K562 (cell line): ENCODE measurements at regions not wholly inside any gene's neighbourhood (a gene's known extent, or its start where the extent isn't known, plus 50 kb on each side); places are given as distances from the start of the nearest gene placed in this dataset.

Experiments used
- ATAC-seq: fragments of 200-7000 bp; cut with Tn5 transposase; 3 replicates; pipeline ENCODE4 v1.9.1; 2020; ENCODE audit warnings: moderate library complexity
- BruUV-seq: library from RNA; stranded (reverse); fragments of 400-500 nt; replicated peaks from 2 replicates; lab custom pipeline; 2021; lab: Mats Ljungman, UMichigan
- CTCF ChIA-PET: fragments of 300-600 bp; formaldehyde crosslinking; extraction: SDS; loops from one replicate; lab custom pipeline; 2021; ENCODE audit warnings: low intra/inter-chr PET ratio; lab: Yijun Ruan, JAX
- POLR2A ChIA-PET: fragments of 300-600, 350-650 bp; sonication (Branson Sonifier 250); formaldehyde crosslinking; extraction: SDS; loops from one replicate; lab custom pipeline; 2021; ENCODE audit warnings: antibody characterized with exemption, inconsistent platforms; lab: Yijun Ruan, JAX
- DNase-seq, 4 experiments: peaks; one replicate each; pipeline versions ENCODE4 v3.0.0 to v3.0.0-alpha.2; 2011 to 2018; ENCODE audit warnings: low spot score in 3 of 4, mixed read lengths in 3 of 4; ENCODE audit errors: extremely low read depth in 1 of 4
- FAIRE-seq: peaks from 2 replicates; lab custom pipeline; 2011; peaks lifted over from hg19 to GRCh38; lab: Jason Lieb, UNC
- H2AFZ ChIP-seq: 2 replicates; pipeline ENCODE4 v1.6.0; 2011; ENCODE audit warnings: low read depth, low read length, control low read depth, inconsistent platforms
- H3K27ac ChIP-seq: fragments of 200-600 bp; 3 replicates; pipeline ENCODE4 v1.8.0; 2011; ENCODE audit warnings: low read depth, mild to moderate bottlenecking, control low read depth, inconsistent platforms, low read length, moderate library complexity, mixed read lengths; ENCODE audit errors: extremely low read depth
- H3K27me3 ChIP-seq, 2 experiments: fragments of 300-600 bp in 1 of 2; 2 replicates in 1 of 2; 3 replicates in 1 of 2; pipeline versions ENCODE4 v1.6.0 to v1.8.0; 2011; ENCODE audit warnings: inconsistent platforms in 2 of 2, low read length in 2 of 2, mild to moderate bottlenecking in 1 of 2, mixed read lengths in 1 of 2, moderate library complexity in 1 of 2; ENCODE audit not compliant: control insufficient read depth in 2 of 2, insufficient read depth in 2 of 2
- H3K36me3 ChIP-seq: fragments of 300-600 bp; 3 replicates; pipeline ENCODE4 v1.8.0; 2011; ENCODE audit warnings: mild to moderate bottlenecking, low read length, inconsistent platforms; ENCODE audit not compliant: control insufficient read depth, insufficient read depth
- H3K4me1 ChIP-seq, 2 experiments: fragments of 200-600 bp in 1 of 2; replicated peaks in 1 of 2; 2 replicates in 1 of 2; 3 replicates in 1 of 2; pipeline versions ENCODE4 v1.5.1 to v1.8.0; 2011; ENCODE audit warnings: inconsistent platforms in 2 of 2, low read length in 2 of 2, mild to moderate bottlenecking in 1 of 2, mixed read lengths in 1 of 2, moderate library complexity in 1 of 2; ENCODE audit not compliant: control insufficient read depth in 2 of 2, insufficient read depth in 2 of 2
- H3K4me2 ChIP-seq: 2 replicates; pipeline ENCODE4 v1.6.1; 2011; ENCODE audit warnings: low read length, control low read depth, inconsistent platforms, mixed read lengths; ENCODE audit not compliant: insufficient read depth
- H3K4me3 ChIP-seq: fragments of 200-600 bp; sonication (generic), shearing (Covaris generic); 2 replicates; pipeline ENCODE4 v1.5.1; 2016; ENCODE audit warnings: control low read depth, inconsistent platforms
- H3K79me2 ChIP-seq: fragments of 200-600 bp; 3 replicates; pipeline ENCODE4 v1.8.0; 2011; ENCODE audit warnings: low read length, inconsistent platforms; ENCODE audit not compliant: control insufficient read depth, insufficient read depth
- H3K9ac ChIP-seq, 2 experiments: 2 replicates each; pipeline versions ENCODE4 v1.6.0 to v1.6.1; 2011; ENCODE audit warnings: low read depth in 2 of 2, low read length in 2 of 2, control low read depth in 1 of 2, inconsistent platforms in 1 of 2, mild to moderate bottlenecking in 1 of 2, mixed read lengths in 1 of 2; ENCODE audit not compliant: insufficient read depth in 1 of 2
- H3K9me1 ChIP-seq: one replicate; pipeline ENCODE4 v1.6.0; 2011; ENCODE audit warnings: inconsistent platforms, mild to moderate bottlenecking, low read length, moderate library complexity; ENCODE audit not compliant: control insufficient read depth, insufficient read depth
- H3K9me3 ChIP-seq: replicated peaks from 2 replicates; pipeline ENCODE4 v1.5.1; 2011; ENCODE audit warnings: low read depth, low read length, inconsistent platforms; ENCODE audit not compliant: control insufficient read depth, insufficient read depth
- H4K20me1 ChIP-seq: replicated peaks from 2 replicates; pipeline ENCODE4 v1.6.1; 2011; ENCODE audit warnings: low read length, inconsistent platforms, mixed read lengths; ENCODE audit not compliant: control insufficient read depth, insufficient read depth
- ESRRB ChIP-seq: fragments of 250-450 bp; sonication (Bioruptor Pico); IDR thresholded peaks from 2 replicates; pipeline ENCODE4 v1.5.0; 2020; ENCODE audit warnings: mild to moderate bottlenecking, moderate library complexity, borderline replicate concordance
- HDAC1 ChIP-seq, 2 experiments: fragments of 450-650 bp; IDR thresholded peaks; 2 replicates each; pipeline ENCODE4 v1.6.1; 2016 to 2017; ENCODE audit warnings: inconsistent platforms in 1 of 2, mild to moderate bottlenecking in 1 of 2, moderate library complexity in 1 of 2
- MBD2 ChIP-seq: sonication (generic); IDR thresholded peaks from 2 replicates; pipeline ENCODE4 v1.6.1; 2016; ENCODE audit warnings: low read depth, borderline replicate concordance
- NFATC3 ChIP-seq: fragments of 450-650 bp; IDR thresholded peaks from 2 replicates; pipeline ENCODE4 v1.6.1; 2017; ENCODE audit warnings: mild to moderate bottlenecking
- NR2F6 ChIP-seq: fragments of 450-650 bp; formaldehyde crosslinking; IDR thresholded peaks from 2 replicates; pipeline ENCODE4 v1.4.0; 2020; ENCODE audit warnings: mild to moderate bottlenecking
- NRF1 ChIP-seq, 2 experiments: fragments of 450-650 bp; IDR thresholded peaks in 1 of 2; conservative IDR thresholded peaks in 1 of 2; 2 replicates each; pipeline ENCODE4 v1.6.1; 2014; ENCODE audit warnings: mild to moderate bottlenecking in 2 of 2
- POLR2B ChIP-seq: fragments of 450-650 bp; IDR thresholded peaks from 2 replicates; pipeline ENCODE4 v1.6.1; 2018; ENCODE audit warnings: low read depth; ENCODE audit not compliant: partially characterized antibody
- TAL1 ChIP-seq: fragments of 450-650 bp; IDR thresholded peaks from 2 replicates; pipeline ENCODE4 v1.6.1; 2016; ENCODE audit warnings: mild to moderate bottlenecking
- ZKSCAN3 ChIP-seq: fragments of 250-450 bp; sonication (Bioruptor Pico); IDR thresholded peaks from 2 replicates; pipeline ENCODE4 v1.4.0; 2020
- ZNF717 ChIP-seq: fragments of 250-450 bp; sonication (Bioruptor Pico); IDR thresholded peaks from 2 replicates; pipeline ENCODE4 v1.5.0; 2021
- WGBS: fragments of 100-300 bp; shearing (Covaris generic); methylation state at CpG from one replicate; pipeline ENCODE4 v1.1.6; 2016; ENCODE audit warnings: low coverage, mixed read lengths; ENCODE audit not compliant: insufficient coverage; ENCODE audit errors: missing lambda C conversion rate; 5-methylcytosine and 5-hydroxymethylcytosine counted together
- in situ Hi-C: fragments of 300-500 bp; cut with MboI; formaldehyde crosslinking; loops from 4 replicates; pipeline ENCODE4 v1.15.0; 2018; ENCODE audit warnings: inconsistent platforms, mixed read lengths
- intact Hi-C: fragments of 100-400 bp; cut with micrococcal nuclease; formaldehyde crosslinking; loops from 2 replicates; pipeline ENCODE4 v1.14.2; 2022
- TF ChIP-seq, protein P1 (sequence below): fragments of 450-650 bp; formaldehyde crosslinking; IDR thresholded peaks from 2 replicates; pipeline ENCODE4 v1.4.0; 2020; ENCODE audit warnings: mild to moderate bottlenecking, moderate library complexity
- TF ChIP-seq, protein P2 (sequence below): fragments of 250-450 bp; sonication (Bioruptor Pico); IDR thresholded peaks from 2 replicates; pipeline ENCODE4 v1.4.0; 2020; ENCODE audit warnings: mild to moderate bottlenecking, moderate library complexity
- TF ChIP-seq, protein P3 (sequence below): fragments of 250-450 bp; sonication (Bioruptor Pico); IDR thresholded peaks from 2 replicates; pipeline ENCODE4 v1.8.0; 2022; ENCODE audit warnings: inconsistent platforms
- TF ChIP-seq, protein P4 (sequence below), 3 experiments: fragments of 200-800 bp in 1 of 3; fragments of 250-450 bp in 1 of 3; fragments of 450-650 bp in 1 of 3; sonication (Bioruptor Pico) in 1 of 3; sonication (Bioruptor generic) in 1 of 3; formaldehyde crosslinking in 1 of 3; IDR thresholded peaks; 2 replicates each; pipeline versions ENCODE4 v1.6.1 to v1.8.0; 2016 to 2022; ENCODE audit warnings: mild to moderate bottlenecking in 2 of 3, missing genetic modification characterization in 2 of 3, missing compliant biosample characterization in 1 of 3, moderate library complexity in 1 of 3

DNA sequence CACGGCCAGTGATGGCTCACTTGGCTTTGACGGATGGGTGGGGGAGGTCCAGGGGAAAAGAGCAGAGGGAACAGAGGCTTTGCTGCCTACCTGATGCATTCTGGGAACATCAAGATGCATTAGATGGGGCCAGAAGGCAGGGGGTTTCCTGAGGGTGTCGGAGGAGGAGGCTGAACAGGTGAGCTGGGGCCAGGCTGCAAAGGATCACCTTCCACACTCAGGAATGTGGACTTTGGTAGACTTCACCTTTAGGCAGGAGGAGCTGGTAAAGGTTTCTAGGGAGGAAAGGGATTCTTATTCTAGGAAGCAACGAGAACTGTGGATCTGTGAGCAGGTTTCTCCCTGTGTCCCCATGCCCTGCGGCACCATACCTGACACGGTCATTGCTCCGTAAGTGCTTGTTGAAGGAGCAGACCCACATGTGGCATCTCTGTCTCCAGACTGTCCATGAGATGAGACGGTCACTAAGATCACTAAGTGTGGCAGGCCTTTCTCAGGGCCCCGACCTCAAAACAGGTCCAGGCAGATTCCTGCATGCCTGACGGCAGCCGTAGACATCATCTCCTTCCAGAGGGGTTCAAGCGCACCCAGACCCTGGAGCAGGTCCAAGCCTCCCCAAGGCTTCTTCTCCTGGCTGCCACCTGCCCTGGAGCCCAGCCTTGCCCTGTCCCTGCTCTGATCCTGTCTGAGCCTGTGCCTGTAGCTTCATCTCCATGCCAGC, 89.1 kb upstream of the SLC25A33 start:
- no peaks in the 10 kb centered on the region for H3K36me3 ChIP-seq
- no peaks in the 10 kb centered on the region for H4K20me1 ChIP-seq
- WGBS = 6% methylated on average over 12 of the region's 12 CpGs
- no peak overlapping the region for H3K9ac ChIP-seq
- no peak overlapping the region for H2AFZ ChIP-seq
- no TSS peak for BruUV-seq
- peaks cover 44 to 77% of the 10 kb centered on the region in 2 experiments for H3K27me3 ChIP-seq
- no peak for DNase-seq
- no peak for FAIRE-seq
- no peaks in the 10 kb centered on the region for H3K79me2 ChIP-seq
- no peaks in the 10 kb centered on the region; a peak in 1 of 5 replicates for H3K4me1 ChIP-seq
- intact Hi-C loops (no loop called here), in situ Hi-C loops (loop anchor here (10.0 kb wide), 1 partner anchor 165 kb away; no protein-coding TSS in a partner anchor)
- H3K4me2 ChIP-seq = no peak overlapping the region
- no peak overlapping the region for H3K4me3 ChIP-seq
- no peak overlapping the region for H3K27ac ChIP-seq
- ChIA-PET CTCF (no interaction called here), POLR2A (interaction anchor here (1.2 kb wide), 1 partner anchor 17 kb away, joined by 3 read pairs; no protein-coding TSS in a partner anchor)
- no peaks in the 10 kb centered on the region for H3K9me1 ChIP-seq
- H3K9me3 ChIP-seq = no peaks in the 10 kb centered on the region
- ATAC-seq = no peak
- TF ChIP-seq, protein P1, sequence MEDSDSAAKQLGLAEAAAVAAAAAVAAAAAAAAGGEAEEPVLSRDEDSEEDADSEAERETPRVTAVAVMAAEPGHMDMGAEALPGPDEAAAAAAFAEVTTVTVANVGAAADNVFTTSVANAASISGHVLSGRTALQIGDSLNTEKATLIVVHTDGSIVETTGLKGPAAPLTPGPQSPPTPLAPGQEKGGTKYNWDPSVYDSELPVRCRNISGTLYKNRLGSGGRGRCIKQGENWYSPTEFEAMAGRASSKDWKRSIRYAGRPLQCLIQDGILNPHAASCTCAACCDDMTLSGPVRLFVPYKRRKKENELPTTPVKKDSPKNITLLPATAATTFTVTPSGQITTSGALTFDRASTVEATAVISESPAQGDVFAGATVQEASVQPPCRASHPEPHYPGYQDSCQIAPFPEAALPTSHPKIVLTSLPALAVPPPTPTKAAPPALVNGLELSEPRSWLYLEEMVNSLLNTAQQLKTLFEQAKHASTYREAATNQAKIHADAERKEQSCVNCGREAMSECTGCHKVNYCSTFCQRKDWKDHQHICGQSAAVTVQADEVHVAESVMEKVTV (CRISPR knock-in tag) = no peak
- TF ChIP-seq, protein P2, sequence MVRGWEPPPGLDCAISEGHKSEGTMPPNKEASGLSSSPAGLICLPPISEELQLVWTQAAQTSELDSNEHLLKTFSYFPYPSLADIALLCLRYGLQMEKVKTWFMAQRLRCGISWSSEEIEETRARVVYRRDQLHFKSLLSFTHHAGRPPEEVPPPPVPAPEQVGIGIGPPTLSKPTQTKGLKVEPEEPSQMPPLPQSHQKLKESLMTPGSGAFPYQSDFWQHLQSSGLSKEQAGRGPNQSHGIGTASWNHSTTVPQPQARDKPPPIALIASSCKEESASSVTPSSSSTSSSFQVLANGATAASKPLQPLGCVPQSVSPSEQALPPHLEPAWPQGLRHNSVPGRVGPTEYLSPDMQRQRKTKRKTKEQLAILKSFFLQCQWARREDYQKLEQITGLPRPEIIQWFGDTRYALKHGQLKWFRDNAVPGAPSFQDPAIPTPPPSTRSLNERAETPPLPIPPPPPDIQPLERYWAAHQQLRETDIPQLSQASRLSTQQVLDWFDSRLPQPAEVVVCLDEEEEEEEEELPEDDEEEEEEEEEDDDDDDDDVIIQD (CRISPR knock-in tag) = no peak
- TF ChIP-seq NFATC3 (no peak), ZKSCAN3 (CRISPR knock-in tag) (no peak), ESRRB (CRISPR knock-in tag) (no peak), MBD2 (no peak), TAL1 (no peak), NR2F6 (CRISPR knock-in tag) (no peak), HDAC1 (IDR thresholded peaks at IDR 0.05) (no peak), ZNF717 (no peak), NRF1 (conservative IDR thresholded peaks at IDR 0.05 in 1 of 2, IDR thresholded peaks at IDR 0.05 in 1 of 2) (no peak), POLR2B (no peak)
- TF ChIP-seq, protein P3, sequence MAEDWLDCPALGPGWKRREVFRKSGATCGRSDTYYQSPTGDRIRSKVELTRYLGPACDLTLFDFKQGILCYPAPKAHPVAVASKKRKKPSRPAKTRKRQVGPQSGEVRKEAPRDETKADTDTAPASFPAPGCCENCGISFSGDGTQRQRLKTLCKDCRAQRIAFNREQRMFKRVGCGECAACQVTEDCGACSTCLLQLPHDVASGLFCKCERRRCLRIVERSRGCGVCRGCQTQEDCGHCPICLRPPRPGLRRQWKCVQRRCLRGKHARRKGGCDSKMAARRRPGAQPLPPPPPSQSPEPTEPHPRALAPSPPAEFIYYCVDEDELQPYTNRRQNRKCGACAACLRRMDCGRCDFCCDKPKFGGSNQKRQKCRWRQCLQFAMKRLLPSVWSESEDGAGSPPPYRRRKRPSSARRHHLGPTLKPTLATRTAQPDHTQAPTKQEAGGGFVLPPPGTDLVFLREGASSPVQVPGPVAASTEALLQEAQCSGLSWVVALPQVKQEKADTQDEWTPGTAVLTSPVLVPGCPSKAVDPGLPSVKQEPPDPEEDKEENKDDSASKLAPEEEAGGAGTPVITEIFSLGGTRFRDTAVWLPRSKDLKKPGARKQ (CRISPR knock-in tag) = no peak
- TF ChIP-seq, protein P4, sequence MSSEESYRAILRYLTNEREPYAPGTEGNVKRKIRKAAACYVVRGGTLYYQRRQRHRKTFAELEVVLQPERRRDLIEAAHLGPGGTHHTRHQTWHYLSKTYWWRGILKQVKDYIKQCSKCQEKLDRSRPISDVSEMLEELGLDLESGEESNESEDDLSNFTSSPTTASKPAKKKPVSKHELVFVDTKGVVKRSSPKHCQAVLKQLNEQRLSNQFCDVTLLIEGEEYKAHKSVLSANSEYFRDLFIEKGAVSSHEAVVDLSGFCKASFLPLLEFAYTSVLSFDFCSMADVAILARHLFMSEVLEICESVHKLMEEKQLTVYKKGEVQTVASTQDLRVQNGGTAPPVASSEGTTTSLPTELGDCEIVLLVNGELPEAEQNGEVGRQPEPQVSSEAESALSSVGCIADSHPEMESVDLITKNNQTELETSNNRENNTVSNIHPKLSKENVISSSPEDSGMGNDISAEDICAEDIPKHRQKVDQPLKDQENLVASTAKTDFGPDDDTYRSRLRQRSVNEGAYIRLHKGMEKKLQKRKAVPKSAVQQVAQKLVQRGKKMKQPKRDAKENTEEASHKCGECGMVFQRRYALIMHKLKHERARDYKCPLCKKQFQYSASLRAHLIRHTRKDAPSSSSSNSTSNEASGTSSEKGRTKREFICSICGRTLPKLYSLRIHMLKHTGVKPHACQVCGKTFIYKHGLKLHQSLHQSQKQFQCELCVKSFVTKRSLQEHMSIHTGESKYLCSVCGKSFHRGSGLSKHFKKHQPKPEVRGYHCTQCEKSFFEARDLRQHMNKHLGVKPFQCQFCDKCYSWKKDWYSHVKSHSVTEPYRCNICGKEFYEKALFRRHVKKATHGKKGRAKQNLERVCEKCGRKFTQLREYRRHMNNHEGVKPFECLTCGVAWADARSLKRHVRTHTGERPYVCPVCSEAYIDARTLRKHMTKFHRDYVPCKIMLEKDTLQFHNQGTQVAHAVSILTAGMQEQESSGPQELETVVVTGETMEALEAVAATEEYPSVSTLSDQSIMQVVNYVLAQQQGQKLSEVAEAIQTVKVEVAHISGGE (CRISPR knock-in tag; IDR thresholded peaks at IDR 0.05) = no peak
